ENCODE measurements at regions not wholly inside any gene's neighbourhood (a gene's known extent, or its start where the extent isn't known, plus 50 kb on each side); places are given as distances from the start of the nearest gene placed in this dataset.

GRCh38 chr5:2523180-2523579 lies 228.3 kb downstream of the IRX2 start:
- TF ChIP-seq CTCF (conservative IDR thresholded peaks at IDR 0.05; ENCODE audit: low read depth, low read length) (no peak), EZH2phosphoT487 (IDR thresholded peaks at IDR 0.05; ENCODE audit: borderline replicate concordance, low read length) (no peak), EZH2 (IDR thresholded peaks at IDR 0.05; ENCODE audit: low read length, unreplicated experiment) (no peak)
- Histone ChIP-seq H3K36me3 (ENCODE audit: low read depth, low read length) (no peaks in the 10 kb centered on the region), H3K79me2 (ENCODE audit: low read length) (no peaks in the 10 kb centered on the region), H3K9me3 (ENCODE audit: low read length) (no peaks in the 10 kb centered on the region), H3K4me1 (ENCODE audit: insufficient read depth, low read length) (no peaks in the 10 kb centered on the region), H3K9ac (ENCODE audit: low read length) (no peak overlapping the region), H2AFZ (ENCODE audit: low read length) (no peak overlapping the region), H3K27me3 (ENCODE audit: low read length) (peaks cover 23% of the 10 kb centered on the region; the same call in 1 of the 2 replicates), H3F3A (ENCODE audit: low read length, unreplicated experiment) (no peaks in the 10 kb centered on the region), H3K9me2 (replicated peaks; ENCODE audit: low read length) (no peaks in the 10 kb centered on the region), H3K4me2 (ENCODE audit: low read length) (no peak overlapping the region), H3K27ac (ENCODE audit: low read length) (no peak overlapping the region), H3K4me3 (ENCODE audit: low read length) (no peak overlapping the region), H4K20me1 (ENCODE audit: low read length) (no peaks in the 10 kb centered on the region)
- BruUV-seq (replicated peaks) = no TSS peak
- POLR2A ChIA-PET (ENCODE audit: unreplicated experiment) = no interaction called here
- CTCF ChIA-PET = no interaction called here
- DNase-seq (no peak), ATAC-seq (no peak)
- intact Hi-C loops (cut with micrococcal nuclease) = no loop called here

GRCh38 chr5:2522372-2522771 lies 229.1 kb downstream of the IRX2 start:
- ChIA-PET POLR2A (ENCODE audit: unreplicated experiment) (no interaction called here), CTCF (no interaction called here)
- TF ChIP-seq EZH2 (IDR thresholded peaks at IDR 0.05; ENCODE audit: low read length, unreplicated experiment) (no peak), CTCF (conservative IDR thresholded peaks at IDR 0.05; ENCODE audit: low read depth, low read length) (no peak), EZH2phosphoT487 (IDR thresholded peaks at IDR 0.05; ENCODE audit: borderline replicate concordance, low read length) (no peak)
- intact Hi-C loops (cut with micrococcal nuclease) = no loop called here
- no peaks in the 10 kb centered on the region for H3K4me1 ChIP-seq (ENCODE audit: insufficient read depth, low read length)
- DNase-seq = no peak
- no peaks in the 10 kb centered on the region for H3K9me2 ChIP-seq (replicated peaks; ENCODE audit: low read length)
- BruUV-seq (replicated peaks) = no TSS peak
- no peaks in the 10 kb centered on the region for H3F3A ChIP-seq (ENCODE audit: low read length, unreplicated experiment)
- H2AFZ ChIP-seq (ENCODE audit: low read length) = no peak overlapping the region
- H3K4me2 ChIP-seq (ENCODE audit: low read length) = no peak overlapping the region
- H3K79me2 ChIP-seq (ENCODE audit: low read length) = no peaks in the 10 kb centered on the region
- H3K9ac ChIP-seq (ENCODE audit: low read length) = no peak overlapping the region
- no peaks in the 10 kb centered on the region for H4K20me1 ChIP-seq (ENCODE audit: low read length)
- H3K4me3 ChIP-seq (ENCODE audit: low read length) = no peak overlapping the region
- no peaks in the 10 kb centered on the region for H3K36me3 ChIP-seq (ENCODE audit: low read depth, low read length)
- no peak for ATAC-seq
- H3K27ac ChIP-seq (ENCODE audit: low read length) = no peak overlapping the region
- H3K9me3 ChIP-seq (ENCODE audit: low read length) = no peaks in the 10 kb centered on the region
- H3K27me3 ChIP-seq (ENCODE audit: low read length) = peaks cover 27% of the 10 kb centered on the region; the same call in 1 of the 2 replicates

- ChIA-PET POLR2A (ENCODE audit: unreplicated experiment) (no interaction called here), CTCF (no interaction called here)
- DNase-seq (no peak), ATAC-seq (no peak)
- Histone ChIP-seq H3K9ac (ENCODE audit: low read length) (no peak overlapping the region), H3K9me2 (replicated peaks; ENCODE audit: low read length) (no peaks in the 10 kb centered on the region), H3F3A (ENCODE audit: low read length, unreplicated experiment) (no peaks in the 10 kb centered on the region), H3K27ac (ENCODE audit: low read length) (no peak overlapping the region), H3K4me3 (ENCODE audit: low read length) (no peak overlapping the region), H3K36me3 (ENCODE audit: low read depth, low read length) (no peaks in the 10 kb centered on the region), H3K27me3 (ENCODE audit: low read length) (peaks cover 45% of the 10 kb centered on the region), H3K79me2 (ENCODE audit: low read length) (no peaks in the 10 kb centered on the region), H3K4me1 (ENCODE audit: insufficient read depth, low read length) (no peaks in the 10 kb centered on the region), H3K9me3 (ENCODE audit: low read length) (no peaks in the 10 kb centered on the region), H4K20me1 (ENCODE audit: low read length) (no peaks in the 10 kb centered on the region), H3K4me2 (ENCODE audit: low read length) (no peak overlapping the region), H2AFZ (ENCODE audit: low read length) (no peak overlapping the region)
- no peak for TF ChIP-seq CTCF (conservative IDR thresholded peaks at IDR 0.05; ENCODE audit: low read depth, low read length)
- TF ChIP-seq EZH2 (IDR thresholded peaks at IDR 0.05; ENCODE audit: low read length, unreplicated experiment) = no peak
- intact Hi-C loops (cut with micrococcal nuclease) = no loop called here
- BruUV-seq (replicated peaks) = no TSS peak
Observed at GRCh38 chr5:2519153-2519552, 232.3 kb downstream of the IRX2 start.
